ENCODE measurements at regions not wholly inside any gene's neighbourhood (a gene's known extent, or its start where the extent isn't known, plus 50 kb on each side); places are given as distances from the start of the nearest gene placed in this dataset.

- TF ChIP-seq CTCF (IDR thresholded peaks at IDR 0.05; ENCODE audit: insufficient read depth, low read length, poor library complexity, severe bottlenecking) (no peak), EZH2phosphoT487 (conservative IDR thresholded peaks at IDR 0.05; ENCODE audit: low read length) (no peak)
Observed at GRCh38 chr20:60837173-60837770, 414.8 kb upstream of the CDH4 start.
